SK-N-MC (cell line): ENCODE measurements at regions not wholly inside any gene's neighbourhood (a gene's known extent, or its start where the extent isn't known, plus 50 kb on each side); places are given as distances from the start of the nearest gene placed in this dataset.
A peak's percentile ranks its signal among the peaks of the same experiment; 100 is the strongest.

Experiments used
- DNase-seq: peaks from one replicate; pipeline ENCODE4 v3.0.0-alpha.2; 2011; ENCODE audit warnings: low read depth, low spot score
- H3K27ac ChIP-seq: fragments of 200-600 bp; sonication (generic); 2 replicates; pipeline ENCODE4 v1.5.1; 2016; ENCODE audit warnings: mixed run types
- H3K36me3 ChIP-seq: fragments of 200-600 bp; sonication (generic); 2 replicates; pipeline ENCODE4 v1.6.1; 2017; ENCODE audit warnings: antibody characterized with exemption, low read length, mixed read lengths; ENCODE audit not compliant: insufficient read depth
- H3K4me3 ChIP-seq: fragments of 200-600 bp; sonication (generic); 2 replicates; pipeline ENCODE4 v1.5.1; 2016
- H3K9ac ChIP-seq: fragments of 200-600 bp; sonication (generic); 2 replicates; pipeline ENCODE4 v1.8.0; 2017; ENCODE audit warnings: mixed run types, mixed read lengths; ENCODE audit not compliant: insufficient read length
- H3K9me3 ChIP-seq: fragments of 200-600 bp; sonication (generic); 2 replicates; pipeline ENCODE4 v1.6.1; 2017; ENCODE audit warnings: low read depth, mild to moderate bottlenecking, antibody characterized with exemption, low read length, moderate library complexity, mixed read lengths
- EZH2 ChIP-seq: fragments of 200-600 bp; sonication (generic); IDR thresholded peaks from one replicate; pipeline ENCODE4 v1.6.1; 2017; ENCODE audit warnings: antibody characterized with exemption
- FOXP2 ChIP-seq: optimal IDR thresholded peaks from 2 replicates; pipeline ENCODE3; 2011; ENCODE audit warnings: mild to moderate bottlenecking, moderate library complexity; ENCODE audit not compliant: insufficient read depth; ENCODE audit errors: extremely low read length, control extremely low read depth
- POLR2AphosphoS5 ChIP-seq: IDR thresholded peaks from 2 replicates; pipeline ENCODE4 v1.6.1; 2012; ENCODE audit warnings: mild to moderate bottlenecking, low read depth, low read length, borderline replicate concordance

DNA sequence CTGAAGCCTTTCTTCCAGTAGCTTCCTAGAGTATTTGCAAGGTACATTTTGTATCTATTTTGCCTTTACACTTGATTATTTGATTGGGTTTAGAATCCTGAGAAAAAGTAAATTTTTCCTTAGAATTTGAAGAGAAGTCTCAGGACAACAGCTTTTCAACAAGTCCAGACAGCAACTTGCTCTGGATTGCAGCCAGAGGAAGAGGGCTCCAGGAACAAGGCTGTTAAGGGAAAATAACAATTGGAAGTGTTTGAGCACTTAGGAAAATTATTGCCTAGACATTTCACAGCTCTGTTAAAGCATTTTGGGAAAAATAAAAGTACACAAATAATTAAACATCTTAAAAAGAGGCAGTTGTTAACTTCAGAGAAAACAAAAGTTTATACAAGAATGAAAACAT lies 58.3 kb upstream of the RAPGEF4 start:
- DNase-seq, result no peak
- no peak for TF ChIP-seq FOXP2
- TF ChIP-seq POLR2AphosphoS5, result no peak
- TF ChIP-seq EZH2, result no peak
- Histone ChIP-seq H3K27ac (peak overlapping the region; percentile 54; the same call in 1 of the 2 replicates), H3K9ac (peak overlapping the region; percentile 31), H3K9me3 (no peaks in the 10 kb centered on the region), H3K36me3 (no peaks in the 10 kb centered on the region), H3K4me3 (peak overlapping the region; percentile 44; the same call in 1 of the 2 replicates)

DNA sequence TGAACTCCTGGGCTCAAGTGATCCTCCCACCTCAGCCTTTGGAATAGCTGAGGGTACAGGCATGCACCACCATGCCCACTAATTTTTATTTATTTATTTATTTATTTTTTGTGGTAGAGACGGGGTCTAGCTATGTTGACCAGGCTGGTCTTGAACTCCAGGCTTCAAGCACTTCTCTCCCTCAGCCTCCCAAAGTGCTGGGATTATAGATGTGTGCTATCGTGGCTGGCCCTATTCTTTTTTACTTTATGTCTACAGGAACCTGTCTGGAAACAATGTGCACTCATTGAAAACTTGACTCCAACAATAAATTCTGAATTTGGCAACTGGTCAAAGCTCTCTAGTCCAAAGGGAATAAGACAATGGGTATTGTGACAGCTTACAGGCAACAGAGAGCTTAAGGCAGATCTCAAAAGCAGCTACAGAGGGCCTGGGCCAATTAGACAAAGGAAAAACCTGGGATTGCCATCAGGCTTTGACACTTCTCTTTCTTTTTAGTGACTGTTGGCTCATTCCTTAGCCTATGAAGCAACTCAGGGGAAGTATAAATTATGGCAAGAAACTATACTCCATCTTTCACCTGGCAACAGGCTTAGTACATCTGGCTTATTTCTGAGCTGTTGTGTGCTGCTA lies 55.1 kb upstream of the RAPGEF4 start:
- Histone ChIP-seq H3K27ac (no peak overlapping the region), H3K9ac (no peak overlapping the region), H3K9me3 (no peaks in the 10 kb centered on the region), H3K36me3 (no peaks in the 10 kb centered on the region), H3K4me3 (no peak overlapping the region)
- no peak for TF ChIP-seq EZH2
- DNase-seq, result no peak

DNA sequence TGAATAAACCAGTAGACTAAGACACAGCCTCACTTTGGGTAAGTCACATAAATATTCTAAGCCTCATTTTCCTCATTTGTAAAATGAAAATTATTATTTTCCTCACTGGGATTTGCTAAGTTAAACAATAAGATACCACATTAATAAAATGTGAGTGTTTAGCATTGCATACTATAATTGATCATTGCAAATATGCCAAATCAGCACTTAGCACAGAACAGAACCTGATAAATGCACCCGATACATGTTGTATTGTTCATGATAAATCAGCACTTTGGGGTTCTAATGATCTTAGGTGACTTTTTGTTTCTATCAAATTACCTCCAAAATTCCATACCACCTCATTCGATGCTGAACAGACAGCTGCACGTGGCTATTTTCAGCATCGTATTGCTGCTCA lies 50.2 kb upstream of the RAPGEF4 start:
- TF ChIP-seq EZH2, result no peak
- TF ChIP-seq POLR2AphosphoS5, result no peak
- Histone ChIP-seq H3K4me3 (no peak overlapping the region), H3K36me3 (no peaks in the 10 kb centered on the region), H3K9ac (no peak overlapping the region), H3K27ac (no peak overlapping the region), H3K9me3 (no peaks in the 10 kb centered on the region)
- no peak for DNase-seq
